ENCODE measurements at regions not wholly inside any gene's neighbourhood (a gene's known extent, or its start where the extent isn't known, plus 50 kb on each side); places are given as distances from the start of the nearest gene placed in this dataset.

- ATAC-seq (peak in 1 of 8 donors; percentile 18), DNase-seq (no peak)
- H3K27ac ChIP-seq = no peak overlapping the region
- H3K9me3 ChIP-seq = peaks cover 0 to 8% (median 0%) of the 10 kb centered on the region in 11 donors
- no peak for TF ChIP-seq CTCF (IDR thresholded peaks at IDR 0.05)
- H3K36me3 ChIP-seq = no peaks in the 10 kb centered on the region
- peaks cover 0 to 8% (median 0%) of the 10 kb centered on the region in 9 donors for H3K4me1 ChIP-seq
- intact Hi-C loops (cut with DNase I) = no loop called here
- 53 to 59% methylated on average over 2 of the region's 2 CpGs for WGBS, 2 donors
- H3K27me3 ChIP-seq = no peaks in the 10 kb centered on the region
- H3K4me3 ChIP-seq = no peak overlapping the region
Observed at GRCh38 chr7:113392841-113393540, 274.6 kb upstream of the SMIM30 start.

DNA sequence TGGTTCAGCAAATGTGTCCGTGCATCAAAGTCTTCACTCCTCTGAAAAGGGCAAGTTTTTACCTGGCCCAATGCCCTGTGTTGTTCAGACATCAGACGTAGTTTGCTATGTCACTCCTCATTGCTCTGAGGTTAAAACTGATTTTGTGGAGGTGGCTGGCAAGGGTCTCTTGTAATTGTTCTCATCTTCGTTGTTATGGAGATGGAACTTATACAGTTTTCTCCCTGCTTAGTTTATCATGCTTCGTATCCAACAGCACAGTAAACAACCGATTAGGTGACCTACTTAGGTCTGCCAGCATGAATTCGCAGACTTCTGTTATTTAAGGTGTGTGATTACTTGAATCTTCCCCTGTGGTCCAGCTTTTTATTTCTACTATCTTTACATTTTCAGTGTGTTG, 274.1 kb upstream of the SMIM30 start:
- peak in 1 of 8 donors; percentile 44 for ATAC-seq
- Histone ChIP-seq H3K27ac (no peak overlapping the region), H3K36me3 (no peaks in the 10 kb centered on the region), H3K4me3 (no peak overlapping the region), H3K4me1 (peaks cover 0 to 8% (median 0%) of the 10 kb centered on the region in 9 donors), H3K27me3 (no peaks in the 10 kb centered on the region), H3K9me3 (peaks cover 0 to 8% (median 0%) of the 10 kb centered on the region in 11 donors)
- intact Hi-C loops (cut with DNase I) = no loop called here
- DNase-seq = no peak
- no peak for TF ChIP-seq CTCF (IDR thresholded peaks at IDR 0.05)
- WGBS, 2 donors = 43 to 46% methylated on average over 6 of the region's 6 CpGs

DNA sequence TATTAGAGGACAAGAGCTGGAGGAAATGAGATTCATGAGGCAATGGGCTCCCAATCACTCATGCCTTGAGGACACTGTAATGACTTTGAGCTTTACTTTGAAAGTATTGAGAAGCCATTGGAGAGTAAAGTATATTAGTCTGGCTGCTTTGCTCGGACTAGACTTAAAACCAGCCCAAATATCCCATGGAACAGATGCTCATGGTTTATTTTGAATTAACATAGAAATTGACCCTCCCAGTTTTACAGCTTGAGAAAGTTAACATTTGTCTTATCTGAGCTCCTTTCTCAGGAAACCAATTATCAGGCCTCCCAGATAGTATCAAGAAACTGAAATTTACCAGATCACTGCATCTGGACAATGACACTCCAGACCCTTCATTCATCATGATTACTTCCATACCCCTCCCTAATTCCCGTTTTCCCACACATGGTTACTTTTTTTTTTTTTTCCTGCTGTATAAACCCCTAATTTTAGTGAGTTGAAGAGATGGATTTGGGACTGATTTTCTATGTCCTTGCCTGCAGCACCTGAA, 270.8 kb upstream of the SMIM30 start:
- Histone ChIP-seq H3K27ac (no peak overlapping the region), H3K27me3 (no peaks in the 10 kb centered on the region), H3K4me3 (no peak overlapping the region), H3K4me1 (peaks cover 0 to 8% (median 0%) of the 10 kb centered on the region in 9 donors), H3K9me3 (peaks cover 0 to 8% (median 0%) of the 10 kb centered on the region in 11 donors), H3K36me3 (no peaks in the 10 kb centered on the region)
- no peak for TF ChIP-seq CTCF (IDR thresholded peaks at IDR 0.05)
- no peak for DNase-seq
- ATAC-seq = no peak
- intact Hi-C loops (cut with DNase I) = no loop called here
- WGBS, 2 donors = 50 to 67% methylated on average over 2 of the region's 2 CpGs

- no peak for TF ChIP-seq CTCF (IDR thresholded peaks at IDR 0.05)
- intact Hi-C loops (cut with DNase I) = no loop called here
Observed at GRCh38 chr7:113383638-113384037, 265.3 kb upstream of the SMIM30 start.

More at GRCh38 chr7:113383638-113384037, 265.3 kb upstream of the SMIM30 start:
- peak in 1 of 8 donors; percentile 73 for ATAC-seq
- DNase-seq = no peak
- no peak overlapping the region for H3K4me3 ChIP-seq
- no peak overlapping the region for H3K27ac ChIP-seq
- no peaks in the 10 kb centered on the region for H3K4me1 ChIP-seq
- H3K9me3 ChIP-seq = no peaks in the 10 kb centered on the region
- no peaks in the 10 kb centered on the region for H3K36me3 ChIP-seq
- WGBS, 2 donors = 53 to 56% methylated on average over 3 of the region's 3 CpGs
- no peaks in the 10 kb centered on the region for H3K27me3 ChIP-seq
